Spleen (tissue), 11 donors: ENCODE measurements at regions not wholly inside any gene's neighbourhood (a gene's known extent, or its start where the extent isn't known, plus 50 kb on each side); places are given as distances from the start of the nearest gene placed in this dataset.

Experiments used
- DNase-seq: peaks from one replicate; pipeline ENCODE4 v3.0.0-alpha.2; 2020
- H3K27ac ChIP-seq, 8 donors: fragments of 200-600 bp; sonication (generic) in 7 of 8; 1 replicate in 4 of 8; 2 replicates in 4 of 8; pipeline versions ENCODE4 v1.5.0 to v1.8.0; 2016 to 2021; ENCODE audit warnings: inconsistent platforms in 4 of 8, mild to moderate bottlenecking in 4 of 8, moderate library complexity in 1 of 8
- H3K27me3 ChIP-seq, 7 donors: fragments of 200-600 bp; sonication (generic) in 6 of 7; replicated peaks in 1 of 7; 1 replicate in 4 of 7; 2 replicates in 3 of 7; pipeline versions ENCODE4 v1.5.0 to v1.8.0; 2016 to 2021; ENCODE audit warnings: inconsistent platforms in 3 of 7, mild to moderate bottlenecking in 1 of 7
- H3K36me3 ChIP-seq, 6 donors: fragments of 200-600 bp; sonication (generic) in 5 of 6; 1 replicate in 4 of 6; 2 replicates in 2 of 6; pipeline versions ENCODE4 v1.5.0 to v1.8.0; 2016 to 2021; ENCODE audit warnings: inconsistent platforms in 2 of 6
- H3K4me1 ChIP-seq, 6 donors: fragments of 200-600 bp; sonication (generic) in 5 of 6; 1 replicate in 3 of 6; 2 replicates in 3 of 6; pipeline versions ENCODE4 v1.5.0 to v1.8.0; 2016 to 2021; ENCODE audit warnings: inconsistent platforms in 3 of 6
- H3K4me3 ChIP-seq, 8 donors: fragments of 200-600 bp; sonication (generic) in 7 of 8; 1 replicate in 4 of 8; 2 replicates in 4 of 8; pipeline versions ENCODE4 v1.5.0 to v1.8.0; 2016 to 2021; ENCODE audit warnings: inconsistent platforms in 4 of 8, mild to moderate bottlenecking in 4 of 8, moderate library complexity in 2 of 8
- H3K9me3 ChIP-seq, 8 donors: fragments of 200-600 bp; sonication (generic) in 7 of 8; 1 replicate in 4 of 8; 2 replicates in 4 of 8; pipeline versions ENCODE4 v1.5.0 to v1.8.0; 2016 to 2021; ENCODE audit warnings: inconsistent platforms in 4 of 8
- CTCF ChIP-seq, 11 experiments: fragments of 200-600 bp in 7 of 11; fragments of 450-650 bp in 4 of 11; sonication (generic) in 4 of 11; IDR thresholded peaks in 8 of 11; conservative IDR thresholded peaks in 3 of 11; 1 replicate in 7 of 11; 2 replicates in 4 of 11; pipeline versions ENCODE4 v1.4.0 to v1.8.0; 2016 to 2021; ENCODE audit warnings: antibody characterized with exemption in 11 of 11, inconsistent platforms in 4 of 11, mild to moderate bottlenecking in 1 of 11
- POLR2A ChIP-seq, 3 donors: fragments of 450-650 bp; IDR thresholded peaks; one replicate each; pipeline ENCODE4 v1.5.1; 2017; ENCODE audit warnings: antibody characterized with exemption in 3 of 3, mild to moderate bottlenecking in 1 of 3
- POLR2AphosphoS5 ChIP-seq, 3 donors: sonication (generic); formaldehyde crosslinking; IDR thresholded peaks; one replicate each; pipeline ENCODE4 v1.5.1; 2017; ENCODE audit warnings: antibody characterized with exemption in 3 of 3
- WGBS, 5 donors: extraction: QIAGEN DNeasy Blood & Tissue Kit in 3 of 5; methylation state at CpG; one replicate each; pipeline versions ENCODE4 v1.1.5 to v1.1.7; 2013 to 2018; 5-methylcytosine and 5-hydroxymethylcytosine counted together
- intact Hi-C: fragments of 100-400 bp; cut with DNase I; formaldehyde crosslinking; loops from one replicate; pipeline ENCODE4 v1.15.0; 2023; ENCODE audit warnings: low total_unique reads
- donor health status: healthy with polysubstance abuse.
- donor health status: DM: no; HTN: no; CAD: no; lungs with moderate emphysema.
- donor health status: DM: no; HTN: no; CAD: no.
- donor health status: Bipolar disorder and iron deficiency.
- donor health status: healthy.
- donor health status: DM: no; HTN: no; CAD: no.
- donor health status: DM: yes; HTN: yes; CAD: no.

GRCh38 chr10:56881218-56881617 lies 520.2 kb upstream of the ZWINT start:
- H3K4me3 ChIP-seq = no peak overlapping the region
- H3K4me1 ChIP-seq = no peaks in the 10 kb centered on the region
- peaks cover 0 to 8% (median 0%) of the 10 kb centered on the region in 8 donors for H3K9me3 ChIP-seq
- H3K36me3 ChIP-seq = no peaks in the 10 kb centered on the region
- no peak for TF ChIP-seq POLR2AphosphoS5 (IDR thresholded peaks at IDR 0.05)
- no peak for TF ChIP-seq POLR2A (IDR thresholded peaks at IDR 0.05)
- no peak for TF ChIP-seq CTCF (IDR thresholded peaks at IDR 0.05 in 8 of 11, conservative IDR thresholded peaks at IDR 0.05 in 3 of 11)
- DNase-seq = no peak
- 41 to 54% (median 42%) methylated on average over 3 of the region's 3 CpGs for WGBS, 5 donors
- intact Hi-C loops = no loop called here
- H3K27ac ChIP-seq = no peak overlapping the region
- H3K27me3 ChIP-seq = no peaks in the 10 kb centered on the region

- Histone ChIP-seq H3K4me1 (no peaks in the 10 kb centered on the region), H3K36me3 (no peaks in the 10 kb centered on the region), H3K9me3 (peaks cover 0 to 8% (median 0%) of the 10 kb centered on the region in 8 donors), H3K27ac (no peak overlapping the region), H3K27me3 (no peaks in the 10 kb centered on the region), H3K4me3 (no peak overlapping the region)
- DNase-seq = no peak
- intact Hi-C loops = no loop called here
- 44 to 60% (median 50%) methylated on average over 4 of the region's 4 CpGs for WGBS, 5 donors
- TF ChIP-seq POLR2AphosphoS5 (IDR thresholded peaks at IDR 0.05) (no peak), CTCF (IDR thresholded peaks at IDR 0.05 in 8 of 11, conservative IDR thresholded peaks at IDR 0.05 in 3 of 11) (no peak), POLR2A (IDR thresholded peaks at IDR 0.05) (no peak)
These were observed 519.5 kb upstream of the ZWINT start for GRCh38 chr10:56880606-56881005.

GRCh38 chr10:56874950-56875349 lies 513.9 kb upstream of the ZWINT start:
- no peaks in the 10 kb centered on the region for H3K36me3 ChIP-seq
- no peak overlapping the region for H3K4me3 ChIP-seq
- H3K27me3 ChIP-seq = no peaks in the 10 kb centered on the region
- TF ChIP-seq POLR2AphosphoS5 (IDR thresholded peaks at IDR 0.05) (no peak), CTCF (IDR thresholded peaks at IDR 0.05 in 8 of 11, conservative IDR thresholded peaks at IDR 0.05 in 3 of 11) (no peak), POLR2A (IDR thresholded peaks at IDR 0.05) (no peak)
- no peak for DNase-seq
- H3K9me3 ChIP-seq = peaks cover 0 to 12% (median 0%) of the 10 kb centered on the region in 8 donors
- H3K27ac ChIP-seq = no peak overlapping the region
- intact Hi-C loops = no loop called here
- 48 to 75% (median 59%) methylated on average over 1 of the region's 1 CpG for WGBS, 5 donors
- no peaks in the 10 kb centered on the region for H3K4me1 ChIP-seq

- Histone ChIP-seq H3K27ac (no peak overlapping the region), H3K4me3 (no peak overlapping the region), H3K4me1 (no peaks in the 10 kb centered on the region), H3K36me3 (no peaks in the 10 kb centered on the region), H3K27me3 (no peaks in the 10 kb centered on the region), H3K9me3 (peaks cover 0 to 12% (median 0%) of the 10 kb centered on the region in 8 donors)
- no peak for TF ChIP-seq CTCF (IDR thresholded peaks at IDR 0.05 in 8 of 11, conservative IDR thresholded peaks at IDR 0.05 in 3 of 11)
- no peak for TF ChIP-seq POLR2AphosphoS5 (IDR thresholded peaks at IDR 0.05)
- DNase-seq = no peak
- intact Hi-C loops = no loop called here
These were observed 510.2 kb upstream of the ZWINT start for GRCh38 chr10:56871160-56871668.
